ELR (cell line): ENCODE measurements at regions not wholly inside any gene's neighbourhood (a gene's known extent, or its start where the extent isn't known, plus 50 kb on each side); places are given as distances from the start of the nearest gene placed in this dataset.
A peak's percentile ranks its signal among the peaks of the same experiment; 100 is the strongest.
"Not testable (repeated sequence)": the region's sequence is repeated elsewhere in the genome, so short reads cannot be mapped to it uniquely, and the experiment has no call there.

Experiments
- DNase-seq: peaks from one replicate; pipeline ENCODE4 v3.0.0-alpha.2; 2015; ENCODE audit warnings: low read depth

DNA sequence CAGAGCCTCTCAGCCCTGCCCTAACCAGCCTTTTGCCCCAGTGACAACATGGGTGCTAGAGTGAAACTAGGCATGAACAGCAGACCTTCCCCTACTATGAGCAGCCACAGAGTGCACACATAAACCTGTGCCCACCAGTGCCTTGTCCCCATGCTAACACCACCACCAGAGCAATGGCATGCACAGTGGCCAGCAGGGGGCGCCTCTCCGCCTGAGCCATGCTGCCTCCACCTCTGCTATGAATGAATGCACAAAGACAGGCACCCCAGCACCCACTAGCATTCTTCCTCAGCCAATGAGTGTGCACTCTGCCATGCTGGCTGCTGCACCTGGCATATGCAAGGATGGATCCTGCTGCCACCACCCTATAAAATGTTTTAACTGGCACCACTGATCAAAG, 286.9 kb upstream of the FGF16 start:
- peak; percentile 1 for DNase-seq

GRCh38 chrX:77162777-77163176, 284.4 kb upstream of the FGF16 start:
- DNase-seq: no peak

- DNase-seq: no peak
Measured at GRCh38 chrX:77167993-77168392, 279.2 kb upstream of the FGF16 start.

DNA sequence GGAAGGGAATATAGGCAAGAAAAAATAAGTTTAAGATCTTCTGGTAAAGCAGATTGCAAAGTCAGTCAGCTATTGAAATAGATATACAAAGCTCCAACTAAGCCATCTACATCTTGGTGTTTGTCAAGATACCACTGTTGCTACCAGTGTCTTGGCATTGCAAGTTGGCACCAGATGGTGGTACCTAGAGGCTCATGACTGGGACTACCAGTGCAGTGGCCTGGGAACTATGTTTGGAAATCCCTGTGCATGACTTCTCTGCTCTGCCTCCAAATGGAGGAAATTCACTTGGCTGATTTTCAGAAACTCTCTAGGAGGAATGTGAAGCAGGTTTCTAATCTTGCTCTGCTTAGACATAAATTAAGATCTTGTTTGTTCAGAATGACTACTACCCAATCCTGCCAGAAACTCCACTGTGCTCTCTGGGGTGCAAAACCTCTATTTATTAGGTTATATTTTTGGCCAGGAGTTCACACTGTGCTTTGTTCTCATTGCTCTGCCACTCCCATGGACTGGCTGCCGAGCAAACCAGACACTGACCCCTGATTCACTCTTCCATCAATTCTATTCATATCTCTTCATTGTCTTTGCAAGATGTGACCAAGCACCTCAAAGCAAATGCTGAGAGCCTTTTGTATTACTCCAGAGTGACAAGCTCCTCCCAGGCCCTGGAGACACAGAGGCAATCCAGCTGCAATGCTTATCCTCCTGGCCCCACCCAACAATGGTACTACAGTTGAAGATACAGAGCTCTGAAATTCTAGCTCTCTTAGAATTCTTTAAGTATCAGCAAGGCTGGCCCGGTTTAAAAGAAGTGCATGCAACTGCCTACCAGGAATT, 272.3 kb upstream of the FGF16 start:
- no peak for DNase-seq

DNA sequence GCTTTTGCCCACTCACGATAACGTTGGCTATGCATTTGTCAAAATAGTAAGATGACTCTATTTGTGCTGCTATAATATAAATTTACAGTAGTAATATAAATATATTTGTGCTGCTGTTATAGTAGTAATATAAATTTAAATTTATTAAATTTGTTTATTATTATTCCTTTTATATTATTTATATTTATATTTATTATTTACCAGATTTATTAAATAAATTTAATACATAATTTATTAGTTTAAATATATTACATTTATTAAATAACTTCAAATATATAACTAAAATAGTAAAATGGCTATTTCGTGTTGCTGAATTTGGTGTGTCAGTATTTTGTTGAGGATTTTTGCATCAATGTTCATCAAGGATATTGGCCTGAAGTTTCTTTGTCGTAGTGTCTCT, 246.5 kb upstream of the FGF16 start:
- DNase-seq: no peak

GRCh38 chrX:77223046-77223445, 224.1 kb upstream of the FGF16 start:
- no peak for DNase-seq

DNA sequence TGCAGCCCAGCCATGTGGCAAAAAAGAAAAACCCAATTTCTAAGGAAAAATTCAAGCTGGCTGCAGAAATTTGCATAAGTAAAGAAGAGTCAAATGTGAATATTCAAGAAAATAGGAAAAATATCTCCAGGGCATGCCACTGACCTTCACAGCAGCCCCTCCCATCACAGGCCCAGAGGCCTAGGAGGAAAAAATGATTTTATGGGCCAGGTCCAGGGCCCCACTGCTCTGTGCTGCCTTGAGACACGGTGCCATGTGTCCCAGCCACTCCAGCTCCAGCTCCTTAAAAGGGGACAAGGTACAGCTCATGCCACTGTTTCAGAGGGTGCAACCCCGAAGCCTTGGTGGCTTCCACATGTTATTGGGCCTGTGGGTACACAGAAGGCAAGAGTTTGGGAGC, 182.7 kb upstream of the FGF16 start:
- DNase-seq: no peak

- DNase-seq: no peak
Measured at GRCh38 chrX:77275392-77275791, 171.8 kb upstream of the FGF16 start.

- DNase-seq: peak; percentile 2
Measured at GRCh38 chrX:77276742-77277141, 170.4 kb upstream of the FGF16 start.

- DNase-seq: no peak
Measured at GRCh38 chrX:77277911-77278310, 169.3 kb upstream of the FGF16 start.

- not testable (repeated sequence) for DNase-seq
Measured at GRCh38 chrX:77279373-77279772, 167.8 kb upstream of the FGF16 start.

DNA sequence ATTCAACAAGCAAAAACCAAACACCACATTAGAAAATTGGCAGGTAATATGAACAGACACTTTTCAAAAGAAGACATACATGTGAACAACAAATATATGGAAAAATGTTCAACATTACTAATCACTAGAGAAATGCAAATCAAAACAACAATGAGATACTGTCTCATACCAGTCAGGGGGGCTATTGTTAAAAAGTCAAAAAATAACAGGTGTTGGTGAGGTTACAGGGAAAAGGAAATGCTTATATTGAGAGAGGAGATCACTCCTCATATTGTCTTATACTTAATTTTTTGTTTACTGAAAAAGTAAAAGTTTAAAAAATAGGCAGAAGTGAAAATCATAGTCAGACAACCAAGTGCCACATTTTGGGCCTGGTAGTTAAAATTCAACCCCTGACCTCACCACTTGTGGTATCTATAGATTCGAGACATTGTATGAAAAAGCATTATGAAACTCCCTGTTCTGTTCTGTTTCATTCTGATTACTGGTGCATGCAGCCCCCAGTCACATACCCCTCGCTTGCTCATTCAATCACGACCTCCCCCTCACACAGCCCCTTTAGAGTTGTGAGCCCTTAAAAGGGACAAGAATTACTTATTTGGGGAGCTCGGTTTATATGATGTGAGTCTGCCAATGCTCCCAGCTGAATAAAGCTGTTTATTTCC, 153.7 kb upstream of the FGF16 start:
- DNase-seq: no peak

GRCh38 chrX:77298296-77298695, 148.9 kb upstream of the FGF16 start:
- no peak for DNase-seq

DNA sequence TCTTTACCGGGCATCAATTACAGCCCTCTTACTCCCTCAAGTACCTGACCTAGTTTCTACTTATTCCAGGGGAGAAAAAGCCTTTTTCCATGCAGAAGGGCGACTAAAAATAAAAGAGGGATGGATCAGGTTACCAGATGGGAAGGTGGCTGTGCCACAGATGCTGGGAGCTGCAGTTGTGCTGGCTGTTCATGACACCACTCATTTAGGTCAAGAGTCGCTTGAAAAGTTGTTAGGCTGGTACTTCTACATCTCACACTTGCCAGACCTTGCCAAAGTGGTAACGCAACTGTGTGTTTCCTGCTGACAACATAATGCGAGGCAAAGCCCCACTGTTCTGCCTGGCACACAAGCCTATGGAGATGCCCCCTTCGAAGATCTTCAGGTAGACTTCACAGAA, 148.4 kb upstream of the FGF16 start:
- DNase-seq: no peak

GRCh38 chrX:77299549-77299948, 147.6 kb upstream of the FGF16 start:
- DNase-seq: no peak

DNA sequence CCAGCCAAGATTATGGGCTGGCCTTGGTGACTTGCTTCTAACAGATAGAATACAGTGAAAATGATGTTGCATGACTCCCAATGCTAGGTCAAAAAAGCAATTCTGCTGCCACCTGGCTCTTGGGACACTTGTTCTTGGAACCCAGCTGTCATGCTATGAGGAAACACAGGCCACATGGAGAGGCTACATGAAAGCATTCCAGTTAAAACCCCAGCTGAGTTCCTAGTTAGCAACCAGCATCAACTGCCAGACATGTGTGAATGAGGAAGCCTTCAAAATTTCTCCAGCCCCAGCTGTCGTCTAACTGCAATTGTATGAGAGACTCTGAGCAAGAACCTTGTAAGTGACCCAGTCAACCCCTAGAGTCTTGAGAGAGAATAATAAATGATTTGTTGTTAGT, 105.2 kb upstream of the FGF16 start:
- no peak for DNase-seq

DNA sequence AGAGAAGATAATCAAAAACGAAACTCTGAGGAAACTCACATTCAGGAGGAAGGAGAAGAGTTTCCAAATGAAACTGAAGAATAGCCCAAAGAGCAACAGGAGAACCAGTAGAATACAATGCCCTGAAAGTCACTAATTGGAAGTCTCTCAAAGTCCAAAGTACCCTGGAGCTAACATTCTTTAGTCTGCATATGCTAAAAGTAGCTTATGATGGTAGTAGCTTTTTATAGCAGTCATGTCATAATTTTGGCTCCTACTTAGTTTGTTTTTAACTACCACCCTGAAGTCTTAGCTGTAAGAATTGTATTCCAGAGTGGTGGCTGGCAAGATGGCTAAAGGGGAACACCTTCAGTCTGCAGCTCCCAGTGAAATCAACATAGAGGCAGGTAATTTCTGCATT, 100.3 kb upstream of the FGF16 start:
- DNase-seq: no peak

GRCh38 chrX:77347572-77347971, 99.6 kb upstream of the FGF16 start:
- DNase-seq: peak; percentile 7

- no peak for DNase-seq
Measured at GRCh38 chrX:77389891-77390290, 57.3 kb upstream of the FGF16 start.

DNA sequence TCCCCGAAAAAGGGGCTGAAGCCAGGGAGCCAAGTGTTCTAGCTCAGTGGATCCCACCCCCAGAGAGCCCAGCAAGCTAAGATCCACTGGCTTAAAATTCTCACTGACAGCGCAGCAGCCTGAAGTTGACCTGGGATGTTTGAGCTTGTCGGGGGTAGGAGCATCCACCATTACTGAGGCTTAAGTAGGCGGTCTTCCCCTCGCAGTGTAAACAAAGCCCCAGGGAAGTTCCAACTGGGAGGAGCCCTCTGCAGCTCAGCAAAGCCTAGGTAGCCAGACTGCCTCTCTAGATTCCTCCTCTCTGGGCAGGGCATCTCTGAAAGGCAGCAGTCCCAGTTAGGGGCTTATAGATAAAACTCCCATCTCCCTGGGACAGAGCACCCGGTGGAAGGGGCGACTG, 56.8 kb upstream of the FGF16 start:
- not testable (repeated sequence) for DNase-seq

- no peak for DNase-seq
Measured at GRCh38 chrX:77396781-77397180, 50.4 kb upstream of the FGF16 start.
